H1 (cell line): ENCODE measurements at regions not wholly inside any gene's neighbourhood (a gene's known extent, or its start where the extent isn't known, plus 50 kb on each side); places are given as distances from the start of the nearest gene placed in this dataset.

Experiments used
- CTCF ChIA-PET: fragments of 300-600 bp; sonication (Branson Sonifier 250); formaldehyde crosslinking; loops from one replicate; lab custom pipeline; 2021; ENCODE audit not compliant: partially characterized antibody; lab: Charles Lee
- POLR2A ChIA-PET: fragments of 300-600 bp; sonication (Branson Sonifier 250); formaldehyde crosslinking; loops from one replicate; lab custom pipeline; 2021; ENCODE audit warnings: inconsistent platforms; ENCODE audit not compliant: partially characterized antibody; lab: Charles Lee
- DNase-seq, 2 experiments: peaks; one replicate each; pipeline versions ENCODE4 v3.0.0 to v3.0.0-alpha.2; 2010 to 2022; ENCODE audit warnings: low spot score in 2 of 2, low read depth in 1 of 2, mixed read lengths in 1 of 2
- FAIRE-seq: peaks from 2 replicates; lab custom pipeline; 2011; peaks lifted over from hg19 to GRCh38; lab: Jason Lieb, UNC
- H2AFZ ChIP-seq: 2 replicates; pipeline ENCODE4 v1.8.1; 2012; ENCODE audit warnings: low read length, inconsistent platforms
- H2AK5ac ChIP-seq: 2 replicates; pipeline ENCODE4 v1.6.1; 2013; ENCODE audit warnings: low read depth, low read length
- H2BK120ac ChIP-seq: replicated peaks from 2 replicates; pipeline ENCODE3; 2013; ENCODE audit warnings: low read depth, low read length, inconsistent platforms
- H2BK12ac ChIP-seq: 2 replicates; pipeline ENCODE4 v1.6.1; 2013; ENCODE audit warnings: low read depth, low read length
- H2BK15ac ChIP-seq: 2 replicates; pipeline ENCODE4 v1.6.1; 2013; ENCODE audit warnings: low read length
- H2BK20ac ChIP-seq: 2 replicates; pipeline ENCODE4 v1.6.1; 2013; ENCODE audit warnings: low read length
- H2BK5ac ChIP-seq: 2 replicates; pipeline ENCODE4 v1.6.1; 2013; ENCODE audit warnings: low read depth, low read length
- H3K14ac ChIP-seq: 2 replicates; pipeline ENCODE4 v1.6.1; 2013; ENCODE audit warnings: inconsistent platforms; ENCODE audit not compliant: insufficient read length
- H3K18ac ChIP-seq: 2 replicates; pipeline ENCODE4 v1.6.1; 2013; ENCODE audit warnings: low read length; ENCODE audit errors: extremely low read depth
- H3K23ac ChIP-seq: 2 replicates; pipeline ENCODE4 v1.6.1; 2013; ENCODE audit warnings: inconsistent platforms; ENCODE audit not compliant: insufficient read length
- H3K23me2 ChIP-seq: 2 replicates; pipeline ENCODE4 v1.6.1; 2013; ENCODE audit warnings: low read depth, low read length
- H3K27ac ChIP-seq: 2 replicates; pipeline ENCODE4 v1.6.1; 2011; ENCODE audit warnings: low read depth, low read length, inconsistent platforms
- H3K27me3 ChIP-seq, 4 experiments: replicated peaks in 1 of 4; 1 replicate in 1 of 4; 2 replicates in 3 of 4; pipeline versions ENCODE4 v1.6.1 to v1.8.1; 2011 to 2013; ENCODE audit warnings: low read length in 3 of 4, mild to moderate bottlenecking in 3 of 4, inconsistent platforms in 2 of 4, mixed read lengths in 2 of 4, moderate library complexity in 1 of 4; ENCODE audit not compliant: control insufficient read depth in 3 of 4, insufficient read depth in 3 of 4; ENCODE audit errors: extremely low read depth in 1 of 4
- H3K36me3 ChIP-seq, 4 experiments: 2 replicates each; pipeline versions ENCODE4 v1.6.1 to v1.8.1; 2011 to 2013; ENCODE audit warnings: mild to moderate bottlenecking in 4 of 4, low read length in 3 of 4, moderate library complexity in 2 of 4, control low read depth in 1 of 4, inconsistent platforms in 1 of 4; ENCODE audit not compliant: insufficient read depth in 4 of 4, control insufficient read depth in 2 of 4
- H3K4ac ChIP-seq: replicated peaks from 2 replicates; pipeline ENCODE3; 2013; ENCODE audit warnings: low read length, low read depth, mixed read lengths, inconsistent platforms; ENCODE audit not compliant: insufficient read length
- H3K4me1 ChIP-seq, 4 experiments: replicated peaks in 1 of 4; 1 replicate in 1 of 4; 2 replicates in 3 of 4; pipeline versions ENCODE4 v1.6.1 to v1.8.1; 2011 to 2013; ENCODE audit warnings: low read length in 3 of 4, inconsistent platforms in 2 of 4, mixed read lengths in 1 of 4; ENCODE audit not compliant: insufficient read depth in 4 of 4, control insufficient read depth in 3 of 4
- H3K4me2 ChIP-seq, 2 experiments: 2 replicates each; pipeline versions ENCODE4 v1.6.1 to v1.8.1; 2011 to 2013; ENCODE audit warnings: low read depth in 2 of 2, low read length in 2 of 2, control low read depth in 1 of 2, inconsistent platforms in 1 of 2, mild to moderate bottlenecking in 1 of 2; ENCODE audit not compliant: insufficient read depth in 1 of 2
- H3K4me3 ChIP-seq, 4 experiments: fragments of 200-600, 300-600 bp in 1 of 4; sonication (generic), shearing (Covaris generic), sonication (Bioruptor Twin) in 1 of 4; 2 replicates each; pipeline versions ENCODE4 v1.5.1 to v1.8.1; 2011 to 2016; ENCODE audit warnings: low read length in 4 of 4, low read depth in 3 of 4, control low read depth in 2 of 4, inconsistent platforms in 2 of 4, mild to moderate bottlenecking in 2 of 4, mixed read lengths in 1 of 4, moderate library complexity in 1 of 4; ENCODE audit not compliant: insufficient read depth in 2 of 4; ENCODE audit errors: extremely low read depth in 1 of 4
- H3K56ac ChIP-seq: replicated peaks from 2 replicates; pipeline ENCODE3; 2013; ENCODE audit warnings: low read depth, mild to moderate bottlenecking, mixed read lengths, low read length, inconsistent platforms; ENCODE audit not compliant: insufficient read length
- H3K79me1 ChIP-seq: 2 replicates; pipeline ENCODE4 v1.6.1; 2013; ENCODE audit warnings: low read depth, low read length, control low read depth
- H3K79me2 ChIP-seq, 2 experiments: 2 replicates each; pipeline versions ENCODE4 v1.6.1 to v1.8.1; 2012 to 2013; ENCODE audit warnings: low read length in 2 of 2, mild to moderate bottlenecking in 2 of 2, inconsistent platforms in 1 of 2; ENCODE audit not compliant: insufficient read depth in 2 of 2, control insufficient read depth in 1 of 2
- H3K9ac ChIP-seq, 4 experiments: replicated peaks in 1 of 4; 1 replicate in 1 of 4; 2 replicates in 3 of 4; pipeline versions ENCODE4 v1.6.1 to v1.8.1; 2011 to 2013; ENCODE audit warnings: low read depth in 3 of 4, low read length in 3 of 4, control low read depth in 2 of 4, mild to moderate bottlenecking in 2 of 4, moderate library complexity in 2 of 4, inconsistent platforms in 1 of 4; ENCODE audit errors: extremely low read depth in 1 of 4
- H3K9me3 ChIP-seq, 2 experiments: 2 replicates each; pipeline versions ENCODE4 v1.6.1 to v1.8.1; 2012 to 2013; ENCODE audit warnings: mild to moderate bottlenecking in 2 of 2, moderate library complexity in 2 of 2, control low read depth in 1 of 2, inconsistent platforms in 1 of 2, low read depth in 1 of 2, low read length in 1 of 2, mixed read lengths in 1 of 2; ENCODE audit not compliant: insufficient read depth in 2 of 2
- H4K20me1 ChIP-seq, 2 experiments: replicated peaks in 1 of 2; 2 replicates each; pipeline versions ENCODE3 to v1.8.1; 2011 to 2013; ENCODE audit warnings: inconsistent platforms in 2 of 2, low read length in 2 of 2, mild to moderate bottlenecking in 1 of 2; ENCODE audit not compliant: insufficient read depth in 2 of 2, control insufficient read depth in 1 of 2
- H4K5ac ChIP-seq: 2 replicates; pipeline ENCODE4 v1.6.1; 2013; ENCODE audit warnings: low read length, low read depth, mixed read lengths, inconsistent platforms; ENCODE audit not compliant: insufficient read length
- H4K8ac ChIP-seq: 2 replicates; pipeline ENCODE4 v1.8.0; 2013; ENCODE audit warnings: mild to moderate bottlenecking, moderate library complexity, low read length, inconsistent platforms; ENCODE audit not compliant: insufficient read depth; ENCODE audit errors: extremely low read depth
- H4K91ac ChIP-seq: replicated peaks from 2 replicates; pipeline ENCODE3; 2013; ENCODE audit warnings: low read length, mixed read lengths, inconsistent platforms; ENCODE audit not compliant: insufficient read length
- BCL11A ChIP-seq, 2 experiments: IDR thresholded peaks; one replicate each; pipeline ENCODE4 v1.6.1; 2011; ENCODE audit warnings: low read depth in 2 of 2, low read length in 2 of 2, mild to moderate bottlenecking in 2 of 2
- KDM5A ChIP-seq: fragments of 200-600 bp; IDR thresholded peaks from 2 replicates; pipeline ENCODE4 v1.7.1; 2012; ENCODE audit warnings: mild to moderate bottlenecking, low read length, inconsistent platforms, mixed read lengths
- POU5F1 ChIP-seq: IDR thresholded peaks from 2 replicates; pipeline ENCODE4 v1.6.1; 2011; ENCODE audit warnings: low read depth, mild to moderate bottlenecking, low read length, moderate library complexity
- WGBS, 2 experiments: shearing (Covaris generic) in 1 of 2; methylation state at CpG; one replicate each; pipeline versions ENCODE4 v1.1.6 to v1.1.7; 2013 to 2015; ENCODE audit warnings: low lambda C conversion rate in 2 of 2, mixed read lengths in 2 of 2, inconsistent platforms in 1 of 2, low coverage in 1 of 2, missing lambda C conversion rate in 1 of 2; ENCODE audit not compliant: insufficient replicate concordance in 2 of 2, insufficient coverage in 1 of 2, insufficient read length in 1 of 2; ENCODE audit errors: extremely low coverage in 1 of 2, missing lambda C conversion rate in 1 of 2; 5-methylcytosine and 5-hydroxymethylcytosine counted together

- Histone ChIP-seq H3K4me3 (no peak overlapping the region), H2AK5ac (no peak overlapping the region)
- TF ChIP-seq BCL11A (IDR thresholded peaks at IDR 0.05; ENCODE audit: low read depth in 2 of 2, low read length in 2 of 2) = no peak
- no peak for TF ChIP-seq KDM5A
- no peak for TF ChIP-seq POU5F1
- TF ChIP-seq, all 59 proteins: peak for 0
- no peak overlapping the region for H2BK5ac ChIP-seq
- no peak overlapping the region for H4K91ac ChIP-seq
- no peak overlapping the region for H3K23ac ChIP-seq
- no peak overlapping the region for H2AFZ ChIP-seq
- no peaks in the 10 kb centered on the region; the same call in 1 of the 2 replicates for H3K23me2 ChIP-seq
- H3K4me2 ChIP-seq = no peak overlapping the region
- DNase-seq = no peak
- no peak overlapping the region for H4K8ac ChIP-seq
- H2BK20ac ChIP-seq = no peak overlapping the region
- no peaks in the 10 kb centered on the region for H3K27me3 ChIP-seq
- no peaks in the 10 kb centered on the region for H3K9me3 ChIP-seq
- no peak overlapping the region for H3K18ac ChIP-seq
- no peak overlapping the region for H2BK12ac ChIP-seq
- H2BK15ac ChIP-seq = no peak overlapping the region
- no peak overlapping the region for H4K5ac ChIP-seq
- no peak overlapping the region for H3K56ac ChIP-seq
- CTCF ChIA-PET = interaction anchor here (0.7 to 1.2 kb wide), 2 partner anchors 11 to 1145 kb away, joined by 3 to 4 read pairs; no protein-coding TSS in a partner anchor
- no peaks in the 10 kb centered on the region for H3K79me2 ChIP-seq
- H2BK120ac ChIP-seq = no peak overlapping the region
- WGBS, 2 experiments = 89% methylated on average over 2 of the region's 2 CpGs; no CpG with 5 or more reads in 1 of the 2 experiments
- H3K4me1 ChIP-seq = 0 out of 7 replicates have a peak, but pooled peaks cover 0 to 2% (median under 1%) of the 10 kb centered on the region in 4 experiments
- no peak overlapping the region for H3K9ac ChIP-seq
- H3K79me1 ChIP-seq = no peaks in the 10 kb centered on the region
- no peak overlapping the region for H3K27ac ChIP-seq
- no peak for FAIRE-seq
- no peaks in the 10 kb centered on the region for H3K36me3 ChIP-seq
- H3K4ac ChIP-seq = no peak overlapping the region
- POLR2A ChIA-PET = no interaction called here
- no peak overlapping the region for H3K14ac ChIP-seq
- H4K20me1 ChIP-seq = no peaks in the 10 kb centered on the region
These were observed 577.0 kb upstream of the STXBP6 start for GRCh38 chr14:25626986-25627385.
